ENCODE measurements at regions not wholly inside any gene's neighbourhood (a gene's known extent, or its start where the extent isn't known, plus 50 kb on each side); places are given as distances from the start of the nearest gene placed in this dataset.
"Not testable (repeated sequence)": the region's sequence is repeated elsewhere in the genome, so short reads cannot be mapped to it uniquely, and the experiment has no call there.

DNA sequence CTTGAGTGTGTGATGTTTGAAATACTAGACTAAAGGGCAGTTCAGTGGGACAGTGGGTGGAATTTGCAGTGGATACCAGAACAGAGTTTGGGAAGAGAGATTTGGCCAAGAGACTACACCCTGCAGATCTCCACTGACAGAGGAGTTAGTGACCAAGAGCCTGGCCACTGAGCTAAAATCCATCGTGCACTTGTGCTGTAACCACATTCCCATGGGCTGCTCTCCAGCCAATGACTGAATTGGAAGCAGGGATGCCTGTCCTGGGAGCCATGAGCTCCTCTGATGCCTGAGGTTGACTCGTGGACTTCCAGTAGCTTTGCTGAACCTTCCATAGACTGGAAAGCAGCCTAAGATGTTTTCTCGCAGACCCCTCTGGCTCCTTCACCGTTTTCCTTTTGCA is 296.1 kb downstream of the TRIML1 start:
- no peak for TF ChIP-seq PRDM1 (tag by site-specific recombination; IDR thresholded peaks at IDR 0.05)
- no peak for TF ChIP-seq ZNF214 (tag by site-specific recombination; IDR thresholded peaks at IDR 0.05; ENCODE audit: borderline replicate concordance)
- TF ChIP-seq, protein P1, sequence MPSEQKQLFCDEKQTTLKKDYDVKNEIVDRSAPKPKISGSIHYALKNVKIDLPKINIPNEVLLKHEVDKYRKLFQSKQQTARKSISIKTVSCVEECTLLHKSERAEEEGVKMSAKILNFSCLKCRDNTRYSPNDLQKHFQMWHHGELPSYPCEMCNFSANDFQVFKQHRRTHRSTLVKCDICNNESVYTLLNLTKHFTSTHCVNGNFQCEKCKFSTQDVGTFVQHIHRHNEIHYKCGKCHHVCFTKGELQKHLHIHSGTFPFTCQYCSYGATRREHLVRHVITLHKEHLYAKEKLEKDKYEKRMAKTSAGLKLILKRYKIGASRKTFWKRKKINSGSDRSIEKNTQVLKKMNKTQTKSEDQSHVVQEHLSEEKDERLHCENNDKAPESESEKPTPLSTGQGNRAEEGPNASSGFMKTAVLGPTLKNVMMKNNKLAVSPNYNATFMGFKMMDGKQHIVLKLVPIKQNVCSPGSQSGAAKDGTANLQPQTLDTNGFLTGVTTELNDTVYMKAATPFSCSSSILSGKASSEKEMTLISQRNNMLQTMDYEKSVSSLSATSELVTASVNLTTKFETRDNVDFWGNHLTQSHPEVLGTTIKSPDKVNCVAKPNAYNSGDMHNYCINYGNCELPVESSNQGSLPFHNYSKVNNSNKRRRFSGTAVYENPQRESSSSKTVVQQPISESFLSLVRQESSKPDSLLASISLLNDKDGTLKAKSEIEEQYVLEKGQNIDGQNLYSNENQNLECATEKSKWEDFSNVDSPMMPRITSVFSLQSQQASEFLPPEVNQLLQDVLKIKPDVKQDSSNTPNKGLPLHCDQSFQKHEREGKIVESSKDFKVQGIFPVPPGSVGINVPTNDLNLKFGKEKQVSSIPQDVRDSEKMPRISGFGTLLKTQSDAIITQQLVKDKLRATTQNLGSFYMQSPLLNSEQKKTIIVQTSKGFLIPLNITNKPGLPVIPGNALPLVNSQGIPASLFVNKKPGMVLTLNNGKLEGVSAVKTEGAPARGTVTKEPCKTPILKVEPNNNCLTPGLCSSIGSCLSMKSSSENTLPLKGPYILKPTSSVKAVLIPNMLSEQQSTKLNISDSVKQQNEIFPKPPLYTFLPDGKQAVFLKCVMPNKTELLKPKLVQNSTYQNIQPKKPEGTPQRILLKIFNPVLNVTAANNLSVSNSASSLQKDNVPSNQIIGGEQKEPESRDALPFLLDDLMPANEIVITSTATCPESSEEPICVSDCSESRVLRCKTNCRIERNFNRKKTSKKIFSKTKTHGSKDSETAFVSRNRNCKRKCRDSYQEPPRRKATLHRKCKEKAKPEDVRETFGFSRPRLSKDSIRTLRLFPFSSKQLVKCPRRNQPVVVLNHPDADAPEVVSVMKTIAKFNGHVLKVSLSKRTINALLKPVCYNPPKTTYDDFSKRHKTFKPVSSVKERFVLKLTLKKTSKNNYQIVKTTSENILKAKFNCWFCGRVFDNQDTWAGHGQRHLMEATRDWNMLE (tag by site-specific recombination; conservative IDR thresholded peaks at IDR 0.05; ENCODE audit: low read depth), result no peak
- TF ChIP-seq ZNF514 (tag by site-specific recombination; IDR thresholded peaks at IDR 0.05), result no peak
- TF ChIP-seq, protein P2, sequence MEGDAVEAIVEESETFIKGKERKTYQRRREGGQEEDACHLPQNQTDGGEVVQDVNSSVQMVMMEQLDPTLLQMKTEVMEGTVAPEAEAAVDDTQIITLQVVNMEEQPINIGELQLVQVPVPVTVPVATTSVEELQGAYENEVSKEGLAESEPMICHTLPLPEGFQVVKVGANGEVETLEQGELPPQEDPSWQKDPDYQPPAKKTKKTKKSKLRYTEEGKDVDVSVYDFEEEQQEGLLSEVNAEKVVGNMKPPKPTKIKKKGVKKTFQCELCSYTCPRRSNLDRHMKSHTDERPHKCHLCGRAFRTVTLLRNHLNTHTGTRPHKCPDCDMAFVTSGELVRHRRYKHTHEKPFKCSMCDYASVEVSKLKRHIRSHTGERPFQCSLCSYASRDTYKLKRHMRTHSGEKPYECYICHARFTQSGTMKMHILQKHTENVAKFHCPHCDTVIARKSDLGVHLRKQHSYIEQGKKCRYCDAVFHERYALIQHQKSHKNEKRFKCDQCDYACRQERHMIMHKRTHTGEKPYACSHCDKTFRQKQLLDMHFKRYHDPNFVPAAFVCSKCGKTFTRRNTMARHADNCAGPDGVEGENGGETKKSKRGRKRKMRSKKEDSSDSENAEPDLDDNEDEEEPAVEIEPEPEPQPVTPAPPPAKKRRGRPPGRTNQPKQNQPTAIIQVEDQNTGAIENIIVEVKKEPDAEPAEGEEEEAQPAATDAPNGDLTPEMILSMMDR (tag by site-specific recombination; IDR thresholded peaks at IDR 0.05), result no peak
- no peak for TF ChIP-seq ZNF404 (tag by site-specific recombination; IDR thresholded peaks at IDR 0.05)
- TF ChIP-seq OSR2 (tag by site-specific recombination; IDR thresholded peaks at IDR 0.05), result no peak
- TF ChIP-seq ZNF776 (tag by site-specific recombination; IDR thresholded peaks at IDR 0.05; ENCODE audit: borderline replicate concordance), result no peak
- no peak for TF ChIP-seq ZNF768 (tag by site-specific recombination; IDR thresholded peaks at IDR 0.05)
- no peak for TF ChIP-seq ZNF324 (tag by site-specific recombination; IDR thresholded peaks at IDR 0.05)
- ChIA-PET POLR2A (no interaction called here), CTCF (no interaction called here)
- Histone ChIP-seq H3K36me3 (ENCODE audit: control insufficient read depth in 2 of 2, insufficient read depth in 1 of 2, low read length in 2 of 2) (no peaks in the 10 kb centered on the region), H3K4me3 (ENCODE audit: low read depth, low read length) (no peak overlapping the region), H3K27ac (ENCODE audit: extremely low read depth, low read depth, low read length) (no peak overlapping the region), H3K9me3 (ENCODE audit: control insufficient read depth, insufficient read depth, low read depth, low read length) (no peaks in the 10 kb centered on the region), H3K4me1 (ENCODE audit: control insufficient read depth, insufficient read depth, low read length) (no peaks in the 10 kb centered on the region)

DNA sequence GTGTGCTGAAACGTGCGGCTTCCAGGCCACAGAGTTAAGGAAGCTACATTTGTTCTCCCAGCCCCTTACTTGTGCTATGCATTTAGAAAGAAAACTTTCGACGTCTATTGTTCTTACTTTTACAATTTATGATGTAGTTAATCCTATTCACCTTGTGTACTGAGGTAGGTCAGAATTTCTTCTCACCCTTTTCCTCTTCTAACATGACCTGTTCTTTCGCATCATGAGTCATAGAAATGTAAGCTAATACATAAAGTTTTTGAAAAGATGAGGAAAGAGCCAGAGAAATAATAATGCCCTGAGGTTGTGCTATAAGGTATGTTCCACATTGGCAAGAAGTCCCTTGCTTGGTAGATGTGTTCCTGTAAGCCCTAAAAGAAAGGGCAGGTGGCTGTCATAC is 298.3 kb downstream of the TRIML1 start:
- no peaks in the 10 kb centered on the region for H3K9me3 ChIP-seq (ENCODE audit: control insufficient read depth, insufficient read depth, low read depth, low read length)
- TF ChIP-seq, protein P3, sequence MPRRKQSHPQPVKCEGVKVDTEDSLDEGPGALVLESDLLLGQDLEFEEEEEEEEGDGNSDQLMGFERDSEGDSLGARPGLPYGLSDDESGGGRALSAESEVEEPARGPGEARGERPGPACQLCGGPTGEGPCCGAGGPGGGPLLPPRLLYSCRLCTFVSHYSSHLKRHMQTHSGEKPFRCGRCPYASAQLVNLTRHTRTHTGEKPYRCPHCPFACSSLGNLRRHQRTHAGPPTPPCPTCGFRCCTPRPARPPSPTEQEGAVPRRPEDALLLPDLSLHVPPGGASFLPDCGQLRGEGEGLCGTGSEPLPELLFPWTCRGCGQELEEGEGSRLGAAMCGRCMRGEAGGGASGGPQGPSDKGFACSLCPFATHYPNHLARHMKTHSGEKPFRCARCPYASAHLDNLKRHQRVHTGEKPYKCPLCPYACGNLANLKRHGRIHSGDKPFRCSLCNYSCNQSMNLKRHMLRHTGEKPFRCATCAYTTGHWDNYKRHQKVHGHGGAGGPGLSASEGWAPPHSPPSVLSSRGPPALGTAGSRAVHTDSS (tag by site-specific recombination; IDR thresholded peaks at IDR 0.05), result no peak
- TF ChIP-seq ZNF433 (tag by site-specific recombination; IDR thresholded peaks at IDR 0.05; ENCODE audit: low read depth), result no peak
- TF ChIP-seq, protein P4, sequence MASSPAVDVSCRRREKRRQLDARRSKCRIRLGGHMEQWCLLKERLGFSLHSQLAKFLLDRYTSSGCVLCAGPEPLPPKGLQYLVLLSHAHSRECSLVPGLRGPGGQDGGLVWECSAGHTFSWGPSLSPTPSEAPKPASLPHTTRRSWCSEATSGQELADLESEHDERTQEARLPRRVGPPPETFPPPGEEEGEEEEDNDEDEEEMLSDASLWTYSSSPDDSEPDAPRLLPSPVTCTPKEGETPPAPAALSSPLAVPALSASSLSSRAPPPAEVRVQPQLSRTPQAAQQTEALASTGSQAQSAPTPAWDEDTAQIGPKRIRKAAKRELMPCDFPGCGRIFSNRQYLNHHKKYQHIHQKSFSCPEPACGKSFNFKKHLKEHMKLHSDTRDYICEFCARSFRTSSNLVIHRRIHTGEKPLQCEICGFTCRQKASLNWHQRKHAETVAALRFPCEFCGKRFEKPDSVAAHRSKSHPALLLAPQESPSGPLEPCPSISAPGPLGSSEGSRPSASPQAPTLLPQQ (tag by site-specific recombination; IDR thresholded peaks at IDR 0.05), result no peak
- no peak for TF ChIP-seq ZNF785 (tag by site-specific recombination; IDR thresholded peaks at IDR 0.05)
- no peak for TF ChIP-seq SP2 (tag by site-specific recombination; IDR thresholded peaks at IDR 0.05)
- TF ChIP-seq TRIM28 (IDR thresholded peaks at IDR 0.05; ENCODE audit: borderline replicate concordance, low read length), result no peak
- no peak overlapping the region for H3K4me3 ChIP-seq (ENCODE audit: low read depth, low read length)
- no peak overlapping the region for H3K27ac ChIP-seq (ENCODE audit: extremely low read depth, low read depth, low read length)
- ChIA-PET CTCF (no interaction called here), POLR2A (no interaction called here)
- H3K36me3 ChIP-seq (ENCODE audit: control insufficient read depth in 2 of 2, insufficient read depth in 1 of 2, low read length in 2 of 2), result no peaks in the 10 kb centered on the region
- no peaks in the 10 kb centered on the region for H3K4me1 ChIP-seq (ENCODE audit: control insufficient read depth, insufficient read depth, low read length)

DNA sequence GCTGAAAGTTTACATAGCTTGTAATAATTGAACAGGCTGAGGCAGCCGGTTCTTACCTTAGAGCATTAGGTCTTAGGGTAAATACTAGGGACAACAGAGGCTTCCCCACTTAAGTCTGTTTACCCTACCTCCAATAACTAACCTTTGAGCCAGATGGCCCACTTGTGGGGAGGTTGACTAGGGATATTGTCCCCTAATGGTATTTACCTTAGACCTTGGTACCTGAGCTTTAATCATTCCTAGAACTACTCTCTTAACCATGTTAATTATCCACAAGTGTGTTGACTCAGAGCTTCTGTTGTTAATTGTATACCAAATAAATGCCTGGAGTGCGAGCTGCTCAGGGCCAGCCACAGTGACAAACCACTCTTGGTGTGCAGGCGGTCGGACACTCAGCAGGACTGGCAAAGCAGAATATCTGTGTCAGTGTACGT is 299.2 kb downstream of the TRIML1 start:
- H3K27ac ChIP-seq (ENCODE audit: extremely low read depth, low read depth, low read length); H3K36me3 ChIP-seq (ENCODE audit: control insufficient read depth in 2 of 2, insufficient read depth in 1 of 2, low read length in 2 of 2); H3K9me3 ChIP-seq (ENCODE audit: control insufficient read depth, insufficient read depth, low read depth, low read length); CTCF ChIA-PET; H3K4me1 ChIP-seq (ENCODE audit: control insufficient read depth, insufficient read depth, low read length); POLR2A ChIA-PET; H3K4me3 ChIP-seq (ENCODE audit: low read depth, low read length): not testable (repeated sequence)
